HEK293 (cell line): ENCODE measurements at regions not wholly inside any gene's neighbourhood (a gene's known extent, or its start where the extent isn't known, plus 50 kb on each side); places are given as distances from the start of the nearest gene placed in this dataset.

ENCODE experiments used
- CTCF ChIA-PET: fragments of 350-600 bp; formaldehyde crosslinking; extraction: SDS; loops from one replicate; lab custom pipeline; 2021; ENCODE audit warnings: antibody characterized with exemption; lab: Yijun Ruan, JAX
- POLR2A ChIA-PET: fragments of 300-600 bp; formaldehyde crosslinking; extraction: SDS; loops from one replicate; lab custom pipeline; 2020; ENCODE audit warnings: antibody characterized with exemption, inconsistent platforms; lab: Yijun Ruan, JAX
- H3K27ac ChIP-seq: fragments of 200-500 bp; sonication (Bioruptor generic); 2 replicates; pipeline ENCODE4 v1.5.1; 2014; ENCODE audit warnings: low read depth, low read length, control low read depth, inconsistent platforms; ENCODE audit errors: extremely low read depth
- H3K36me3 ChIP-seq, 2 experiments: fragments of 200-500 bp in 1 of 2; sonication (Bioruptor generic) in 1 of 2; 1 replicate in 1 of 2; 2 replicates in 1 of 2; pipeline ENCODE4 v1.5.1; 2014 to 2017; ENCODE audit warnings: inconsistent platforms in 2 of 2, low read length in 2 of 2; ENCODE audit not compliant: control insufficient read depth in 2 of 2, insufficient read depth in 1 of 2
- H3K4me1 ChIP-seq: fragments of 200-500 bp; sonication (Bioruptor generic); 2 replicates; pipeline ENCODE4 v1.5.1; 2014; ENCODE audit warnings: mild to moderate bottlenecking, low read length, inconsistent platforms; ENCODE audit not compliant: control insufficient read depth, insufficient read depth
- H3K4me3 ChIP-seq: 2 replicates; pipeline ENCODE4 v1.5.1; 2011; ENCODE audit warnings: low read depth, mild to moderate bottlenecking, control low read depth, low read length, moderate library complexity
- H3K9me3 ChIP-seq: fragments of 200-500 bp; sonication (Bioruptor generic); 2 replicates; pipeline ENCODE4 v1.5.1; 2014; ENCODE audit warnings: low read depth, low read length, inconsistent platforms; ENCODE audit not compliant: control insufficient read depth, insufficient read depth
- AEBP2 ChIP-seq: fragments of 450-650 bp; formaldehyde crosslinking; IDR thresholded peaks from 2 replicates; pipeline ENCODE4 v1.5.1; 2016; ENCODE audit warnings: missing biosample characterization, missing genetic modification characterization, borderline replicate concordance
- ELK4 ChIP-seq: IDR thresholded peaks from 2 replicates; pipeline ENCODE4 v1.6.1; 2011; ENCODE audit warnings: mild to moderate bottlenecking, low read depth, low read length, borderline replicate concordance
- HOXC10 ChIP-seq: sonication (generic); formaldehyde crosslinking; IDR thresholded peaks from 2 replicates; pipeline ENCODE4 v1.8.1; 2023; ENCODE audit warnings: mild to moderate bottlenecking, missing genetic modification reagents
- IKZF3 ChIP-seq: fragments of 450-650 bp; IDR thresholded peaks from 2 replicates; pipeline ENCODE4 v1.5.0; 2018; ENCODE audit warnings: missing biosample characterization, mild to moderate bottlenecking, missing genetic modification characterization, moderate library complexity
- KLF7 ChIP-seq: fragments of 450-650 bp; formaldehyde crosslinking; IDR thresholded peaks from 2 replicates; pipeline ENCODE4 v1.5.1; 2016; ENCODE audit warnings: missing biosample characterization, missing genetic modification characterization, borderline replicate concordance
- KLF9 ChIP-seq: fragments of 450-650 bp; formaldehyde crosslinking; IDR thresholded peaks from 2 replicates; pipeline ENCODE4 v1.5.1; 2016; ENCODE audit warnings: missing biosample characterization, missing genetic modification characterization, low read depth
- PRDM6 ChIP-seq: fragments of 450-650 bp; formaldehyde crosslinking; IDR thresholded peaks from 2 replicates; pipeline ENCODE4 v1.5.1; 2017; ENCODE audit warnings: missing biosample characterization, missing genetic modification characterization
- SP2 ChIP-seq: fragments of 450-650 bp; formaldehyde crosslinking; IDR thresholded peaks from 2 replicates; pipeline ENCODE4 v1.5.1; 2016; ENCODE audit warnings: missing biosample characterization, missing genetic modification characterization
- YY1 ChIP-seq: fragments of 450-650 bp; formaldehyde crosslinking; IDR thresholded peaks from 2 replicates; pipeline ENCODE4 v1.5.1; 2018; ENCODE audit warnings: missing biosample characterization, missing genetic modification characterization
- ZBTB17 ChIP-seq: fragments of 450-650 bp; formaldehyde crosslinking; IDR thresholded peaks from 2 replicates; pipeline ENCODE4 v1.5.1; 2016; ENCODE audit warnings: missing biosample characterization, missing genetic modification characterization
- ZBTB6 ChIP-seq: fragments of 450-650 bp; formaldehyde crosslinking; IDR thresholded peaks from 2 replicates; pipeline ENCODE4 v1.5.1; 2017; ENCODE audit warnings: missing biosample characterization, missing genetic modification characterization
- ZNF112 ChIP-seq: fragments of 450-650 bp; formaldehyde crosslinking; IDR thresholded peaks from 2 replicates; pipeline ENCODE4 v1.5.0; 2017; ENCODE audit warnings: missing biosample characterization, missing genetic modification characterization
- ZNF19 ChIP-seq: fragments of 450-650 bp; formaldehyde crosslinking; IDR thresholded peaks from 2 replicates; pipeline ENCODE4; 2016; ENCODE audit warnings: missing biosample characterization, missing genetic modification characterization, low read depth
- ZNF23 ChIP-seq: fragments of 450-650 bp; formaldehyde crosslinking; IDR thresholded peaks from 2 replicates; pipeline ENCODE4 v1.5.1; 2016; ENCODE audit warnings: missing biosample characterization, missing genetic modification characterization, borderline replicate concordance
- ZNF302 ChIP-seq: fragments of 450-650 bp; formaldehyde crosslinking; IDR thresholded peaks from 2 replicates; pipeline ENCODE4 v1.5.1; 2016; ENCODE audit warnings: missing biosample characterization, missing genetic modification characterization, low read depth
- ZNF311 ChIP-seq: fragments of 450-650 bp; formaldehyde crosslinking; IDR thresholded peaks from 2 replicates; pipeline ENCODE4 v1.5.1; 2017; ENCODE audit warnings: missing biosample characterization, missing genetic modification characterization, borderline replicate concordance
- ZNF394 ChIP-seq: fragments of 450-650 bp; formaldehyde crosslinking; IDR thresholded peaks from 2 replicates; pipeline ENCODE4 v1.5.1; 2016; ENCODE audit warnings: missing biosample characterization, missing genetic modification characterization, mild to moderate bottlenecking, moderate library complexity, borderline replicate concordance
- ZNF513 ChIP-seq: fragments of 450-650 bp; IDR thresholded peaks from 2 replicates; pipeline ENCODE4 v1.5.1; 2018; ENCODE audit warnings: missing biosample characterization, missing genetic modification characterization
- ZNF521 ChIP-seq: fragments of 450-650 bp; formaldehyde crosslinking; IDR thresholded peaks from 2 replicates; pipeline ENCODE4 v1.5.1; 2017; ENCODE audit warnings: missing biosample characterization, mild to moderate bottlenecking, missing genetic modification characterization
- ZNF558 ChIP-seq: fragments of 450-650 bp; formaldehyde crosslinking; IDR thresholded peaks from 2 replicates; pipeline ENCODE4 v1.5.1; 2016; ENCODE audit warnings: missing biosample characterization, missing genetic modification characterization
- ZNF561 ChIP-seq: fragments of 450-650 bp; IDR thresholded peaks from 2 replicates; pipeline ENCODE4 v1.5.1; 2018; ENCODE audit warnings: missing biosample characterization, missing genetic modification characterization, borderline replicate concordance
- ZNF585B ChIP-seq: fragments of 450-650 bp; formaldehyde crosslinking; IDR thresholded peaks from 2 replicates; pipeline ENCODE4 v1.5.1; 2016; ENCODE audit warnings: missing biosample characterization, missing genetic modification characterization

- POLR2A ChIA-PET: no interaction called here
- Histone ChIP-seq H3K4me3 (no peak overlapping the region), H3K4me1 (no peaks in the 10 kb centered on the region), H3K27ac (no peak overlapping the region), H3K36me3 (no peaks in the 10 kb centered on the region), H3K9me3 (no peaks in the 10 kb centered on the region)
- no peak for TF ChIP-seq SP2 (tag by site-specific recombination)
- no peak for TF ChIP-seq ZBTB6
- TF ChIP-seq ZNF23 (tag by site-specific recombination): no peak
- TF ChIP-seq ZNF302 (tag by site-specific recombination): no peak
- TF ChIP-seq ZNF394 (tag by site-specific recombination): no peak
- CTCF ChIA-PET: interaction anchor here (0.7 kb wide), 1 partner anchor 1657 kb away, joined by 3 read pairs; no protein-coding TSS in a partner anchor
Measured at GRCh38 chr3:68479779-68480178, 452.6 kb downstream of the TAFA4 start.

- no peak for TF ChIP-seq ZNF521 (tag by site-specific recombination)
- TF ChIP-seq HOXC10 (CRISPR knock-in tag): no peak
- TF ChIP-seq KLF9 (tag by site-specific recombination): no peak
- no peak for TF ChIP-seq ZNF561
- TF ChIP-seq AEBP2: no peak
- no peak for TF ChIP-seq ZNF558 (tag by site-specific recombination)
- no peak for TF ChIP-seq ZNF112
- no peak for TF ChIP-seq ELK4
- no peak for TF ChIP-seq IKZF3 (tag by site-specific recombination)
- TF ChIP-seq YY1: no peak
- no peak for TF ChIP-seq ZBTB17 (tag by site-specific recombination)
- TF ChIP-seq PRDM6 (tag by site-specific recombination): no peak
- TF ChIP-seq ZNF19: no peak
- no peak for TF ChIP-seq ZNF513 (tag by site-specific recombination)
- no peak for TF ChIP-seq ZNF311 (tag by site-specific recombination)
- no peak for TF ChIP-seq KLF7 (tag by site-specific recombination)
- no peak for TF ChIP-seq ZNF585B (tag by site-specific recombination)
- no peak overlapping the region for H3K4me3 ChIP-seq
- H3K27ac ChIP-seq: no peak overlapping the region
- POLR2A ChIA-PET: no interaction called here
- no peaks in the 10 kb centered on the region for H3K4me1 ChIP-seq
- CTCF ChIA-PET: no interaction called here
- H3K36me3 ChIP-seq: no peaks in the 10 kb centered on the region
- no peaks in the 10 kb centered on the region for H3K9me3 ChIP-seq
Measured at GRCh38 chr3:68468695-68469375, 463.5 kb downstream of the TAFA4 start.
